NOMO-1 treated with dmso at 0.1 percent for 144 hours (cell line): ENCODE measurements at regions not wholly inside any gene's neighbourhood (a gene's known extent, or its start where the extent isn't known, plus 50 kb on each side); places are given as distances from the start of the nearest gene placed in this dataset.

ENCODE experiments used
- DNase-seq: peaks from one replicate; lab custom pipeline; 2025; ENCODE audit not compliant: unreplicated experiment; lab: John Stamatoyannopoulos, UW

- no peak for DNase-seq
Measured at GRCh38 chr5:98463676-98464075, 309.8 kb upstream of the RGMB start.

GRCh38 chr5:98464737-98465330 is 308.6 kb upstream of the RGMB start:
- DNase-seq, result peak; percentile 29

- DNase-seq, result no peak
Measured at GRCh38 chr5:98468188-98468869, 305.1 kb upstream of the RGMB start.

GRCh38 chr5:98470747-98471146 is 302.7 kb upstream of the RGMB start:
- no peak for DNase-seq

GRCh38 chr5:98471458-98471857 is 302.0 kb upstream of the RGMB start:
- DNase-seq, result no peak

- no peak for DNase-seq
Measured at GRCh38 chr5:98474216-98474615, 299.2 kb upstream of the RGMB start.

- DNase-seq, result no peak
Measured at GRCh38 chr5:98474782-98475181, 298.7 kb upstream of the RGMB start.

- no peak for DNase-seq
Measured at GRCh38 chr5:98482321-98483300, 290.9 kb upstream of the RGMB start.

GRCh38 chr5:98483301-98483685 is 290.2 kb upstream of the RGMB start:
- DNase-seq, result no peak

- DNase-seq, result no peak
Measured at GRCh38 chr5:98489021-98489420, 284.4 kb upstream of the RGMB start.

- DNase-seq, result no peak
Measured at GRCh38 chr5:98490348-98490747, 283.1 kb upstream of the RGMB start.

- no peak for DNase-seq
Measured at GRCh38 chr5:98492258-98492657, 281.2 kb upstream of the RGMB start.

- no peak for DNase-seq
Measured at GRCh38 chr5:98497418-98497817, 276.0 kb upstream of the RGMB start.

- no peak for DNase-seq
Measured at GRCh38 chr5:98498028-98498427, 275.4 kb upstream of the RGMB start.

GRCh38 chr5:98499892-98500291 is 273.6 kb upstream of the RGMB start:
- DNase-seq, result no peak

GRCh38 chr5:98500811-98501210 is 272.7 kb upstream of the RGMB start:
- DNase-seq, result no peak

- DNase-seq, result no peak
Measured at GRCh38 chr5:98503616-98504015, 269.8 kb upstream of the RGMB start.

- no peak for DNase-seq
Measured at GRCh38 chr5:98504505-98504904, 269.0 kb upstream of the RGMB start.

- DNase-seq, result no peak
Measured at GRCh38 chr5:98510143-98510985, 263.1 kb upstream of the RGMB start.

GRCh38 chr5:98513380-98513779 is 260.1 kb upstream of the RGMB start:
- no peak for DNase-seq

- no peak for DNase-seq
Measured at GRCh38 chr5:98514215-98514614, 259.2 kb upstream of the RGMB start.
